GM19438 (cell line): ENCODE measurements at regions not wholly inside any gene's neighbourhood (a gene's known extent, or its start where the extent isn't known, plus 50 kb on each side); places are given as distances from the start of the nearest gene placed in this dataset.

ENCODE experiments used
- ATAC-seq: cut with Tn5 transposase; IDR thresholded peaks from one replicate; pipeline ENCODE4 v1.9.1; 2021; ENCODE audit warnings: low read depth; ENCODE audit not compliant: unreplicated experiment

GRCh38 chr11:70501051-70501901, 102.9 kb downstream of the CTTN start:
- ATAC-seq: no peak

GRCh38 chr11:70501933-70502540, 103.7 kb downstream of the CTTN start:
- no peak for ATAC-seq

- no peak for ATAC-seq
These were observed 104.5 kb downstream of the CTTN start for GRCh38 chr11:70502677-70503467.

GRCh38 chr11:70503468-70504221, 105.3 kb downstream of the CTTN start:
- ATAC-seq: no peak

- no peak for ATAC-seq
These were observed 106.1 kb downstream of the CTTN start for GRCh38 chr11:70504246-70505020.

GRCh38 chr11:70505331-70505731, 107.0 kb downstream of the CTTN start:
- no peak for ATAC-seq

GRCh38 chr11:70505761-70506657, 107.7 kb downstream of the CTTN start:
- no peak for ATAC-seq

- no peak for ATAC-seq
These were observed 108.3 kb downstream of the CTTN start for GRCh38 chr11:70506658-70506970.

GRCh38 chr11:70506986-70507385, 108.7 kb downstream of the CTTN start:
- no peak for ATAC-seq

GRCh38 chr11:70507466-70508230, 109.3 kb downstream of the CTTN start:
- ATAC-seq: no peak

- ATAC-seq: no peak
These were observed 109.8 kb downstream of the CTTN start for GRCh38 chr11:70508231-70508480.

GRCh38 chr11:70509476-70509875, 111.1 kb downstream of the CTTN start:
- ATAC-seq: no peak

GRCh38 chr11:70510106-70510505, 111.8 kb downstream of the CTTN start:
- ATAC-seq: no peak

GRCh38 chr11:70510571-70510970, 112.2 kb downstream of the CTTN start:
- ATAC-seq: no peak

GRCh38 chr11:70511345-70511744, 113.0 kb downstream of the CTTN start:
- ATAC-seq: no peak

- no peak for ATAC-seq
These were observed 114.4 kb downstream of the CTTN start for GRCh38 chr11:70512716-70513115.

GRCh38 chr11:70517203-70517602, 118.9 kb downstream of the CTTN start:
- ATAC-seq: no peak

GRCh38 chr11:70517988-70518907, 119.9 kb downstream of the CTTN start:
- ATAC-seq: no peak
